ENCODE measurements at regions not wholly inside any gene's neighbourhood (a gene's known extent, or its start where the extent isn't known, plus 50 kb on each side); places are given as distances from the start of the nearest gene placed in this dataset.

DNA sequence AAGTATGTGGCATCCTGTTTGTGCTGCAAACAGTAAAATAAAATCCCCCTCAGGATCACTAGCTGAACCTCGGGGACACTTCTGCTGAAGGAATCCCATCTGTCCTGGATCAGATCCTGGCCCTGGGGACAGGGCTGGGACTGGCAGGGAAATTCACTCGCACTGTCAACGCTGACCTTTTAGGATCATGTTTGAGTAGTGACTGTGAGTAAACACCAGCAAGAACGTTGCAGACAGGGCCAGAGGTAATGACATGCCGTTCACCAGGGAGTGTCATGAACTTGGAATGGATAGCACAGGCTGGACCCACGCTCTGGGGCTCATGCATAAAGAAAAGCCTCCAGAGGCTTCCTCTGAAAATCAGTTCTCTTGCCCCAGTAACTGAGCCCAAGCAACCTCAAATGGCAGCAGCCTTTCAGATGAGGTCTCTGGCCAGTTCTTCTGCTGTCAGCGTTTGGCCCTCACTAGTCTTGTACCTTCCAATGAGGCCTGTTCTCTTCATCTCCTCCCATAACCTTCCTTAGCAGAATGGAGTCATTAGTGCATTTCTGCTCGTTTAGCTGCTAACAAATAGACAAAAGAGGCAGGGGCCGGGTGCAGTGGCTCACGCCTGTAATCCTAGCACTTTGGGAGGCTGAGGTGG is 51.0 kb upstream of the BARX2 start:
- H3K4me3 ChIP-seq (ENCODE audit: low read length), result no peak overlapping the region
- TF ChIP-seq, protein P1, sequence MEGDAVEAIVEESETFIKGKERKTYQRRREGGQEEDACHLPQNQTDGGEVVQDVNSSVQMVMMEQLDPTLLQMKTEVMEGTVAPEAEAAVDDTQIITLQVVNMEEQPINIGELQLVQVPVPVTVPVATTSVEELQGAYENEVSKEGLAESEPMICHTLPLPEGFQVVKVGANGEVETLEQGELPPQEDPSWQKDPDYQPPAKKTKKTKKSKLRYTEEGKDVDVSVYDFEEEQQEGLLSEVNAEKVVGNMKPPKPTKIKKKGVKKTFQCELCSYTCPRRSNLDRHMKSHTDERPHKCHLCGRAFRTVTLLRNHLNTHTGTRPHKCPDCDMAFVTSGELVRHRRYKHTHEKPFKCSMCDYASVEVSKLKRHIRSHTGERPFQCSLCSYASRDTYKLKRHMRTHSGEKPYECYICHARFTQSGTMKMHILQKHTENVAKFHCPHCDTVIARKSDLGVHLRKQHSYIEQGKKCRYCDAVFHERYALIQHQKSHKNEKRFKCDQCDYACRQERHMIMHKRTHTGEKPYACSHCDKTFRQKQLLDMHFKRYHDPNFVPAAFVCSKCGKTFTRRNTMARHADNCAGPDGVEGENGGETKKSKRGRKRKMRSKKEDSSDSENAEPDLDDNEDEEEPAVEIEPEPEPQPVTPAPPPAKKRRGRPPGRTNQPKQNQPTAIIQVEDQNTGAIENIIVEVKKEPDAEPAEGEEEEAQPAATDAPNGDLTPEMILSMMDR (IDR thresholded peaks at IDR 0.05; ENCODE audit: insufficient read depth, low read depth, low read length, missing control alignments), result no peak
- peak; percentile 24 for DNase-seq (ENCODE audit: low read depth)

DNA sequence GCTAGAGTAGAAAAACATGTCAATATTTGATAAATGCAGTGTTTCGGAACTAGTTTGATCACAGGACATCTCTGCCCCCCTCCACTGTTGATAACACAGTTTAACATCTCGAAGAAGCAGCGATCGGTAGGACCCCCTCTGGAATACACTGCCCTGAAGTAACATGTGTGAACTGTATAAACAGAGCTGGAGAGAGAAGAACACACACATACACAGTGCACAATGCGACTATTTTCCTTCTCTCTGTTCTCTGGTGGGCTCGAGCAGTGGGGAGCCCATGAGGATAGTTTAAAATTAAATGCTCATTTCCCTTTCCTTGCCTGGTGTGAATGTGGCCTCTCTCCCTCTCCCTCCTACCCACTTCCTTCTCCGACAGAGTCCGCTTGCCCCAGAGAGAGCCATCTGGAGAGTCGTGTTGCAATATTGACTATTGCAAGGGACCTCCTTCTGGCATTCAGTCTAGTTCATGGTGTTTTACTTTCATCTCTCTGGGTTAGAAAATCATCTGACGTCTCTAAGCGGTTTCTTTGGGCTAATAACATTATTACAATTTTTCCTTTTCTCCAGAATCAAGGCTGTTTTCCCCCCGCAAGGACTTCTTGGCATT is 51.6 kb upstream of the BARX2 start:
- H3K4me3 ChIP-seq (ENCODE audit: low read length), result no peak overlapping the region
- TF ChIP-seq, protein P1 (IDR thresholded peaks at IDR 0.05; ENCODE audit: insufficient read depth, low read depth, low read length, missing control alignments), result no peak
- DNase-seq (ENCODE audit: low read depth), result no peak

DNA sequence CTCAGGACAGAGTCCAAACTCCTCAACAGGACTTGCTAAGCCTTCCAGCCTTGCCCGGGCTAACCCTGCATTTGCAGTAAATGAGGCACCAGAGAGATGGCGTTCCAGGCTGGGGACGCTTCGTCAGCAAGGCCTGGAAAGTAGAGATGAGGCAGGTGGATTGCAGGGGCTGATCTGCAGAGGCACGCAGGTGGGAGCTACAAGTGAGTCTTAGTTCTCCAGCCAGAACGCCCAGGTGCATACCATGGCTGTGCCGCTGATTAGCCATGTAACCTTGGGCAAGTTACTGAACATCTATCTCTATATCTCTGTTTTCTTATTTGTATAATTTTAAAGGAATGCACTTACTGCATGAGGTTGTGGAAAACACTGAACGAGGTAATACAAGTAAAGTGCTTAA is 52.7 kb upstream of the BARX2 start:
- no peak for DNase-seq (ENCODE audit: low read depth)
- TF ChIP-seq, protein P1 (IDR thresholded peaks at IDR 0.05; ENCODE audit: insufficient read depth, low read depth, low read length, missing control alignments), result no peak
- H3K4me3 ChIP-seq (ENCODE audit: low read length), result no peak overlapping the region

DNA sequence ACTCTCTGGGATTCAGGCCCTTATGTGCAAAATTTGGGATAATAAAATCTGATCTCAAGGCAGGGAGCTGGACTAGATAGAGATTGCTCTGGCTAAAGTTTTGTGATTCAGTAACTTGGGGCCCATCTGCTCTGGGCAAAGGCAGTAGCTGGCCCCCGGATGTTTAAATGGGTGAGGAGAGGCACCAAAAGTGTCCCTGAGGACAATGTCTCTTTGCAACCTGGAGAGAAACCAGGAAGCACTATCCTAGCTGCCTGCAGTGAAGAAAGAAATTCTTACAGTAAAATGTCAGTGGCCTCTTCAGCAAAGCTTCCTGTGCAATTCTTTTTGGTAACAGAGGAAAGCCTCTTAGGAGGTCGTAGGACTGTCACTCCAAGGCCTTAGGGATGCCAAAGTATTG is 54.6 kb upstream of the BARX2 start:
- H3K4me3 ChIP-seq (ENCODE audit: low read length), result no peak overlapping the region
- no peak for DNase-seq (ENCODE audit: low read depth)
- TF ChIP-seq, protein P1 (IDR thresholded peaks at IDR 0.05; ENCODE audit: insufficient read depth, low read depth, low read length, missing control alignments), result no peak

DNA sequence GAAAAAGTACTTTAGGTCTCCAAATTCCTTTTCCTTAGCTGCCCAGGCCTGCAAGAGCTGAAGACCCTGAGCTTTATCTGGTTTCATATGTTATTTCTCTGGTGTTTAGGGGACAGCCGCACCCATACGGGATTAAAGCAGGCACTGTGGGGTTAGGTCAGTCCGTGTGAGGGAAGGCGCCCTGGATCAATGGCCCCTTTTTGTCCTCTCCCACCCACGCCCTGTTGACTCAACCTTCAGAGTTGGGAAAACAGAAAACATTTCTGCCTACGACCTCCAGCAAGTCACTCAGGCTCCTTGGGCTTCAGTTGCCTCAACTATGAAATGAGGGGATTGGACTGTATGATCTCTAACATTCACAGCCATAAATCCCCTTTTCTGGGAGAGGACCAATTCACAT is 55.2 kb upstream of the BARX2 start:
- TF ChIP-seq, protein P1 (IDR thresholded peaks at IDR 0.05; ENCODE audit: insufficient read depth, low read depth, low read length, missing control alignments), result no peak
- H3K4me3 ChIP-seq (ENCODE audit: low read length), result no peak overlapping the region
- DNase-seq (ENCODE audit: low read depth), result peak; percentile 23

DNA sequence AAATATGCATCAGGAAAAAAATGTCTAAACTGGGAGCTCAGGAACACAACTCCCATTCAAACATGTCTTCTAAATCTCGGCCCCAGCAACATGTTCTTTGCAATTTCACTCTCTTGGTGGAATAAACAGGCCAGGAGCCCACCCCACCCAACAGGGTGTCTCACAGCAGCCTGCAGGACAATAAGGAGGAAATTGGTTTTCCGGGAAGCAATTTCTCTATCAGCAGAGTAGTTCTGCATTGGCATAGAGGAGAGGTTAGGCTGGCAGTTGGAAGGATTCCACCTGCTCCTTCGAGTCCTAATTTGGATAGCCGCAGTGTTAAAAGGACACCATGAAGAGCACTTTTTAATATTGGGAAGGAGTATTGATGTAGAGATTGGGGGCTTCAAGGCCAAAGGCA is 55.9 kb upstream of the BARX2 start:
- no peak for DNase-seq (ENCODE audit: low read depth)
- TF ChIP-seq, protein P1 (IDR thresholded peaks at IDR 0.05; ENCODE audit: insufficient read depth, low read depth, low read length, missing control alignments), result no peak
- H3K4me3 ChIP-seq (ENCODE audit: low read length), result no peak overlapping the region

DNA sequence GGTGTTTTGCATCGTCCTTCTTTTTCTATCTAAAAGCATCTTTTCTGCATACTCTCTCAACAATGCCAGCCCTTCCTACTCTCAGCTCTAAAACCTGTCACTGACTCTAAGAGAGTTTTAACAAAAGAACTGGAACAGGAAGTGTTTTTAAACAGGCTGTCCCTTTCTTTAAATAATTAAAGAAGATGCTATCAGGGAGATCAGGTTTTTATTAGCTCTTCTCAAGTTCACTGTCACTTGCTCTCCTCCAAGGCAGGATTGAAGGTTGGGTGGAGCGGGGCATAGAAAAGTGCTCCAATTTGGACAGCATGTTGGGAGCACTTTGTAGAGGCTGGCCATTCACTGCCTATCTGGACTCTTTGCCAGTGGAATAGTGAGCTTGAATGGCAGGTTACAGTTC is 56.4 kb upstream of the BARX2 start:
- no peak overlapping the region for H3K4me3 ChIP-seq (ENCODE audit: low read length)
- TF ChIP-seq, protein P1 (IDR thresholded peaks at IDR 0.05; ENCODE audit: insufficient read depth, low read depth, low read length, missing control alignments), result no peak
- DNase-seq (ENCODE audit: low read depth), result no peak
